ENCODE measurements at regions not wholly inside any gene's neighbourhood (a gene's known extent, or its start where the extent isn't known, plus 50 kb on each side); places are given as distances from the start of the nearest gene placed in this dataset.

GRCh38 chrX:3257471-3257870 lies 89.0 kb downstream of the MXRA5 start:
- DNase-seq (ENCODE audit: low read depth) = no peak

- DNase-seq (ENCODE audit: low read depth) = no peak
Measured at GRCh38 chrX:3256868-3257267, 89.6 kb downstream of the MXRA5 start.

GRCh38 chrX:3252744-3253143 lies 93.7 kb downstream of the MXRA5 start:
- DNase-seq (ENCODE audit: low read depth) = no peak

DNA sequence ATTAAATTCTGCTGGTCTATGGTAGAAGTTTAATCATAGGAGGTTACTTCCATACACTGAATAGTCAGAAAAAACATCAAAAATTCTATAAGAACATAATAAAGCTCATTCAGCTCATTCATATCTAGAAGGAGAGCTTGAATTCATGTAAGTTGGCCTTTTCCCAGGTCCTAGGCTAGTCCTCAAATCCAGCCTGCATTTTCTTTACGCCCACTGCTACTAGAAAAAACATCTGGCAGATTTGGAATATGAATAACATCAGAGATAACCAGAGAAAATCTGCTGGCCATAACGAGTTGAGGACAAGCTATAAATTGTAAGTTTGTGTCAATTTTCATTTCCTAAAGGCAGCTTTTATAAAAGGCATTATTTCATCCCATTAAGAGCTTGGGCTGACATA lies 95.5 kb downstream of the MXRA5 start:
- DNase-seq (ENCODE audit: low read depth) = no peak

GRCh38 chrX:3244955-3245354 lies 101.5 kb downstream of the MXRA5 start:
- DNase-seq (ENCODE audit: low read depth) = peak; percentile 10

DNA sequence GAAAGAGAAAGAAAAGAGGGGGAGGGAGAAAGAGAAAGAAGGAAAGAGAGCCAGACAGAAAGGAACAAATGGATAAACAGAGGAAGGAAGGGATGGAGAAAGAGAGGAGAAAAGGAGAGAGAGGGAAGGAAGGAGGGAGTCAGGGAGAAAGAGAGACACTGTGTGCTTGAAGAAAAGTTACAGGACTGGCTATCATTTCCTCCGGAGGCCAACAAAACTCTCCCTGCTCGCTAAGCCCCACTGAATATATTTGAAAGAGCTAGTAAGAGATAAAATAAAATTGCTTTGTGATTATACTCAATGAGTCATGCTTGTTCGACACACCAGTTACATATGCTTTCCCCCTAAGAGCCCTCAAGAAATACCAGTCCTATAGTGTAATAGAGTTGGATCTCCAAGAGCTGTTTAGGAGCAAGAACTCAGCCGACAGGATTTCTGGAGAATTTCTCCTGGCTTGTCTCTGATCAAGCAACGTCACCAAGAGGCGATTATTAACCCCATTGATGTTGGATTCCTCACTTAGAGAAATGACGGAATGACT lies 102.2 kb downstream of the MXRA5 start:
- peak; percentile 82 for DNase-seq (ENCODE audit: low read depth)

- no peak for DNase-seq (ENCODE audit: low read depth)
Measured at GRCh38 chrX:3232262-3232923, 114.1 kb downstream of the MXRA5 start.

DNA sequence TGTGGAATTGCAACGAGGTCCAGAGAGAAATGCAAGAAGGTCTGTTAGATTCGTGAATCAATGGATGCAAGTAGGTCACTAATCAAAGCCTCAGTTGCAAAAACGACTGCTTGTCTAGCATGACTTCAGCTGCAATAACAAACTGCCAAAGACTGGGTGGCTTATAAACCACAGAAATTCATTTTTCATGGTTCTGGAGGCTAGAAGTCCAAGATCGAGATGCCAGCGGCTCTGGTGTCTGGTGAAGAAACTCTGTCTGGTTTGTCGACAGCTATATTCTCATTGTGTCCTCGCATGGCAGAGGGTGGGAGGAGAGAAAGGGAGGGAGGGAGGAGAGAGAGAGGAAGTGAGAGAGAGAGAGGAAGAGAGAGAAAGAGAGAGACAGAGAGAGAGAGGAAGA lies 114.7 kb downstream of the MXRA5 start:
- no peak for DNase-seq (ENCODE audit: low read depth)

DNA sequence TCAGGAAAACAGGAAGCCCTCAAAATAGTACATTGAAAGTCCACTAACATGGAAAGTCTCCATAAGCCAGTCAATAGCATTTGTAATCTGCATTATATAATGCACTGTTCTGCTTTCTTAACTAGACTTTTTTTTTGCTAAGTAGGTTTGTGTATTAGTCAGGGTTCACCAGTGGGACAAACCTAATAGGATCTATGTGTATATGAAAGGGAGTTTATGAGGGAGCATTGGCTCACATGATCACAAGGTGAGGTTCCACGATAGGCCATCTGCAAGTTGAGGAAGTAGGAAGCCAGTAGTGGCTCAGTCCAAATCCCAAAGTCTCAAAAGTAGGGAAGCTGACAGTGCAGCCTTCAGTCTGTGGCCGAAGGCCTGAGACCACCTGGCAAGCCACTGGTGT lies 116.0 kb downstream of the MXRA5 start:
- DNase-seq (ENCODE audit: low read depth) = no peak

GRCh38 chrX:3227526-3227925 lies 118.9 kb downstream of the MXRA5 start:
- DNase-seq (ENCODE audit: low read depth) = no peak

- DNase-seq (ENCODE audit: low read depth) = no peak
Measured at GRCh38 chrX:3226087-3226486, 120.4 kb downstream of the MXRA5 start.

DNA sequence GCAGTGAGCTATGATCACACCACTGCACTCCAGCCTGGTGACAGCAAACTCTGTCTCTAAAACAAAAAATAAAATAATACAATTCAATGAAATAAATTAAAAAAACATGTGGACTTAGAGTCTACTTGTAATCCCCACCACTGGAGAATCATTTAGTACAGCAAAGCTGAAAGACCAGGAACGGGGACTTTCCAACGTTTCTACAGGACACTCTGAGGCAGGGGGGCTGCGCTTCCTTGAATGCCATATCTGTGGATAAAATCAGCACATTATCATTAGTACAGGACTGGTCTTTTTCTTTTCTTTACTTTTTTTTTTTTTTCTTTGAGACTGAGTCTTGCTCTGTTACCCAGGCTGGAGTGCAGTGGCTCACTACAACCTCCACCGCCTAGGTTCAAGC lies 124.8 kb downstream of the MXRA5 start:
- no peak for DNase-seq (ENCODE audit: low read depth)

DNA sequence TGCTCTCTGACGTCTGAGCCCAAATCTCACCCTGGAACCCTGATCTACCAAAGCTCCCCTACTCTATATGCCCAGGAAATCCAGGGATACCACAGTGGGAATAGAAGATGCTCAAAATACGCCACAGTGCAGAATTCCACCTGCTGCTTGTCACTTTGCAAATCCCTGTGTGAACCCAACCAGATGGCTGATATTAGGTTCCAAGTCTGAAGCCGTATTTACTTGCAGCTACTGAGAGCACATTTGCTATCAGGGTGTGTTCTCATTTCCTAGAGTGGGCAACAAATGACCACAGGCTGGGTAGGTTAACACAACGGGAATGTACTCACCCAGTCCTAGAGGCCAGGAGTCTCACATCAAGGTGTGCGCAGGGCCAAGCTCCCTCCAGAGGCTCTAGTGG lies 126.8 kb downstream of the MXRA5 start:
- DNase-seq (ENCODE audit: low read depth) = no peak

- no peak for DNase-seq (ENCODE audit: low read depth)
Measured at GRCh38 chrX:3219231-3219630, 127.2 kb downstream of the MXRA5 start.

GRCh38 chrX:3218442-3218841 lies 128.0 kb downstream of the MXRA5 start:
- DNase-seq (ENCODE audit: low read depth) = no peak

GRCh38 chrX:3216581-3217180 lies 129.8 kb downstream of the MXRA5 start:
- DNase-seq (ENCODE audit: low read depth) = no peak

DNA sequence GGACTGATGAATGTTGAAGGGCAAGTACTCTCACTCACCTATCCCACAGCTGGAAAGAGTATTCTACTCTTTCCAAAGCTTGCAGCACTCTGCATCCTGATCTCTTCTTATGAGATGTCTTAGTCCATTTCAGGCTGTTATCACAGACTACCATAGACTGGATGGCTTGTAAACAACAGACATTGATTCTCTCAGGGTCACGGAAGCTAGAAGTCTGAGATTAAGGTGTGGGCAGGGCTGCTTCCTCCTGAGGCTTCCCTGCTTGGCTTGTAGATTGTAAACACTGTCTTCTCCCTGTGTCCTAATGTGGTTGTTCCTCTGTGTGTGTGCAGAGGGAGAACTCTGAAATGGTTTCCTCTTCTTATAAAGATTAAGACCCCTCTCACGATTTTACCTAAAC lies 131.2 kb downstream of the MXRA5 start:
- DNase-seq (ENCODE audit: low read depth) = no peak

DNA sequence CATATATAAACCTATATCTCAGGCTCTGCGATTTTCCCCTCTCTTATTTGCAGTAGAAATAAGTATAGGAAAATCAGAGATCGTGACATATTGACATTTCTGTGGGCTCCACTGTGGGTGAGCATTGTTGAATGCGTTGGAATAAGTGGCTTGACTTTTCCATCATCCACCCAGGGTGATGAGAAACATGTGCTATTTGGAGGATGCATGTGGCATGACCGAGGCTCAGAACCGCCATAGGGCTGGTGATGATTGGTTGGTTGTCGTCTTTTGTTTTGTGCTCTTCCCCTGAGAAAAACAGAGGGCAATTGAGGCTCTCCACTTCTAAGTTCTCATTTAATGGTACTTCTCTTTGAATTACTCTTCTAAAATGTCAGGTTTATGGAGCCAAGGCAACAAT lies 140.1 kb downstream of the MXRA5 start:
- DNase-seq (ENCODE audit: low read depth) = no peak

DNA sequence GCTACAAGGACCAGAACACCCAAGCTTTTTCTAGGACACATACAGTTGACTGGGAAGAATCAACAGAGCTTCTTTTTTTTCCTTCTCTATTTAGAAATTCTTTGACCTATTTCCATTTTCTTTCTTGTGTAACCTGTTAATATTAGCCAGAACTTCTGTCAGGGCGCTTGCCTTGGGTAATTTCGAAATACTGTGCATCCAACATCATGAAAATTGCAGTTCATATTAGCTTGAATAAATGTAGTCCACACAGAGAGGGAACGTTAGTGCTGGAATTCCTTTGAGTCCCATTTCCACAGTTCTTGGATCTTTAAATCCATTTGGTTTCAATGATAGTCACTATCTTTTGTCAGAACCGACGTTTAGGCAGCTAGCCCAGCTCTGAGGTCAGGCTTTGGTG lies 141.8 kb downstream of the MXRA5 start:
- DNase-seq (ENCODE audit: low read depth) = no peak

DNA sequence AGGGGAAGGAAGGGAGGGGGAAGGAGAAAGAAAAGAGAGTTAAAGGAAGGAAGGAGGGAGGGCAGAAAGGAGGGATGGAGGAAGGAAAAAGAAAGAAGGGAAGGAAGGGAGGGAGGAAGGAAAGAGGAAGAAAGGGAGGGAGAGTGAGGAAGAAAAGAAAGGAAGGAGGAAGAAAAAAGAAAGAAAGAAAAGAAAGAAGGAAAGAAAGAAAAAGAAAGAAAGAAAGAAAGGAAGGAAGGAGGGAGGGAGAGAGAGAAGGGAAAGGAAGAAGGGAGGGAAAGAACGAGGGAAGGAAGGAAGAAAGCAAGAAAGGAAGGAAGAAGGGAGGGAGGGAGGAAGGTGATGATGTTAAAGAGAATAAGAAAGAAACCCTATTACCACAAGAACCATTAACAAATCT lies 150.6 kb downstream of the MXRA5 start:
- DNase-seq (ENCODE audit: low read depth) = no peak

DNA sequence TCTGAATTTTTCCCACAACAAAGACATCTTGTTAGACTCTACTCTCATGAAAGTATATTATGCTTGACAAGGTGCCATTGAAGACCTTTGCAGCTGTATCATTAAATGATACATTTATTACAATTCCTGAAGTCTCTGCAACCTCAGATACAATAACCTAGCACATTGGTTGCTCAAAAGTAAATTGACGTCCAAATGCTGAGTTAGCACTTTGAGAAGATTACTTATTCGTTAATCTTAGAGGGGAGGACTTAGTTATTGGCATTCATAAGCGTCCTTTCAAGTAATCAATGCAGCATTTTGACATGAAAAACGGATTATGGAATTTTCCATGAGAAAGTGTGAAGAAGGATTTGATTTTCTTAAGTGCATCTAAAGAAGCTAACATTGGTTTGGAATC lies 151.6 kb downstream of the ARSF start:
- DNase-seq (ENCODE audit: low read depth) = no peak

DNA sequence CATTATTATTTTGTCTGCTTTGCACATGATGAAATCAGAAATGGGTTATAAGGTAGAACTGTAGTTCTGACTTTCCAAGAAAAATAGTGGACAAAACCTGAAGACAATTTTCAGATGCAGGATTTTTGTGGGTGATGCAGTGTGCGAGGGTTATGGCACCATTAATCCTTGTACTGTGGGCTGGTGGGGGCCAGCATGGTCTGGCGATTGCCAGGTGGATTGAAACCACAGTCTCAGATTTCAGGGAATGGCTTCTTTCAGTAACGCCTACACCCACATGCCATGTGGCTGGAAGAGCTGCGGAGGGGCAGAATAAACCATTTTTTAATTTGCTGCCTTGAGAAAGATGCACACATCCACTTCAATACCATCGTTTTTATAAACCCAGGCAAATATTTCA lies 150.5 kb downstream of the ARSF start:
- no peak for DNase-seq (ENCODE audit: low read depth)

GRCh38 chrX:3191201-3191600 lies 149.9 kb downstream of the ARSF start:
- no peak for DNase-seq (ENCODE audit: low read depth)

Measured in ELR (cell line).